Activated T-cell treated with anti-CD3 and anti-CD28 coated beads, Interleukin-2, amount 50 U/mL, for 72 hours (primary cell): ENCODE measurements at regions not wholly inside any gene's neighbourhood (a gene's known extent, or its start where the extent isn't known, plus 50 kb on each side); places are given as distances from the start of the nearest gene placed in this dataset.
A peak's percentile ranks its signal among the peaks of the same experiment; 100 is the strongest.
"Not testable (repeated sequence)": the region's sequence is repeated elsewhere in the genome, so short reads cannot be mapped to it uniquely, and the experiment has no call there.

Experiments used
- ATAC-seq, 2 donors: fragments of 150-1000 bp; cut with Tn5 transposase; replicated peaks in 1 of 2; 2 replicates each; pipeline ENCODE4 v1.10.0; 2021; ENCODE audit warnings: moderate library complexity in 2 of 2, mild to moderate bottlenecking in 1 of 2
- DNase-seq, 2 donors: peaks; one replicate each; pipeline ENCODE4 v3.0.0; 2021 to 2022; ENCODE audit warnings: mixed read lengths in 1 of 2
- H3K27ac Mint-ChIP-seq: one replicate; pipeline ENCODE4 v1.8.0; 2022; ENCODE audit warnings: mild to moderate bottlenecking, moderate library complexity, mixed read lengths
- H3K27me3 Mint-ChIP-seq: one replicate; pipeline ENCODE4 v1.8.0; 2022; ENCODE audit warnings: low read depth, mixed read lengths
- H3K36me3 Mint-ChIP-seq, 2 donors: one replicate each; pipeline ENCODE4 v1.8.0; 2022; ENCODE audit warnings: mixed read lengths in 2 of 2, mild to moderate bottlenecking in 1 of 2; ENCODE audit not compliant: insufficient read depth in 2 of 2
- H3K4me1 Mint-ChIP-seq: one replicate; pipeline ENCODE4 v1.8.0; 2022; ENCODE audit warnings: low read depth, mixed read lengths
- H3K4me3 Mint-ChIP-seq, 2 donors: one replicate each; pipeline ENCODE4 v1.8.0; 2022; ENCODE audit warnings: mild to moderate bottlenecking in 2 of 2, mixed read lengths in 2 of 2, moderate library complexity in 2 of 2
- H3K9me3 Mint-ChIP-seq, 2 donors: one replicate each; pipeline ENCODE4 v1.8.0; 2022; ENCODE audit warnings: mixed read lengths in 2 of 2

GRCh38 chr2:221747289-221747972, 175.3 kb upstream of the EPHA4 start:
- no peak overlapping the region for H3K4me3 Mint-ChIP-seq
- peaks cover 7% of the 10 kb centered on the region for H3K4me1 Mint-ChIP-seq
- no peaks in the 10 kb centered on the region for H3K27me3 Mint-ChIP-seq
- ATAC-seq: peak in 1 of 2 donors; percentile 77
- H3K9me3 Mint-ChIP-seq: peaks cover 1 to 5% of the 10 kb centered on the region in 2 donors
- no peaks in the 10 kb centered on the region for H3K36me3 Mint-ChIP-seq
- peak; percentile 3 to 6 for DNase-seq
- no peak overlapping the region for H3K27ac Mint-ChIP-seq

GRCh38 chr2:221741496-221742211, 169.6 kb upstream of the EPHA4 start:
- Mint-ChIP-seq H3K4me3 (no peak overlapping the region), H3K27ac (no peak overlapping the region), H3K4me1 (no peaks in the 10 kb centered on the region), H3K9me3 (peaks cover 2 to 4% of the 10 kb centered on the region in 2 donors), H3K27me3 (no peaks in the 10 kb centered on the region), H3K36me3 (no peaks in the 10 kb centered on the region)
- ATAC-seq (no peak), DNase-seq (no peak)

- no peaks in the 10 kb centered on the region for H3K36me3 Mint-ChIP-seq
- no peak for ATAC-seq
- H3K4me3 Mint-ChIP-seq: no peak overlapping the region
Observed at GRCh38 chr2:221731432-221732145, 159.5 kb upstream of the EPHA4 start.

GRCh38 chr2:221726894-221727513, 154.9 kb upstream of the EPHA4 start:
- H3K27ac Mint-ChIP-seq: no peak overlapping the region
- H3K4me1 Mint-ChIP-seq: no peaks in the 10 kb centered on the region
- peaks cover 7 to 15% of the 10 kb centered on the region in 2 donors for H3K9me3 Mint-ChIP-seq
- H3K27me3 Mint-ChIP-seq: peaks cover 6% of the 10 kb centered on the region
- ATAC-seq (peak in 1 of 2 donors; percentile 39), DNase-seq (no peak)
- H3K4me3 Mint-ChIP-seq: no peak overlapping the region
- H3K36me3 Mint-ChIP-seq: peaks cover 1 to 5% of the 10 kb centered on the region in 2 donors

More at GRCh38 chr2:221731432-221732145, 159.5 kb upstream of the EPHA4 start:
- no peak for DNase-seq
- no peak overlapping the region for H3K27ac Mint-ChIP-seq
- H3K27me3 Mint-ChIP-seq: no peaks in the 10 kb centered on the region
- peaks cover 5 to 6% of the 10 kb centered on the region in 2 donors for H3K9me3 Mint-ChIP-seq
- no peaks in the 10 kb centered on the region for H3K4me1 Mint-ChIP-seq

GRCh38 chr2:221724631-221725203, 152.6 kb upstream of the EPHA4 start:
- ATAC-seq (peak; percentile 25 to 32), DNase-seq (no peak)
- Mint-ChIP-seq H3K27ac (peak overlapping the region; percentile 97), H3K9me3 (peaks cover 7 to 16% of the 10 kb centered on the region in 2 donors), H3K36me3 (peaks cover 1 to 5% of the 10 kb centered on the region in 2 donors), H3K27me3 (peaks cover 6% of the 10 kb centered on the region), H3K4me3 (no peak overlapping the region), H3K4me1 (no peaks in the 10 kb centered on the region)

GRCh38 chr2:221724117-221724516, 152.0 kb upstream of the EPHA4 start:
- not testable (repeated sequence) for H3K4me1 Mint-ChIP-seq, H3K4me3 Mint-ChIP-seq, DNase-seq, H3K27ac Mint-ChIP-seq, H3K36me3 Mint-ChIP-seq, ATAC-seq, H3K27me3 Mint-ChIP-seq
- peaks cover 7 to 16% of the 10 kb centered on the region in 2 donors for H3K9me3 Mint-ChIP-seq

GRCh38 chr2:221716426-221717303, 144.6 kb upstream of the EPHA4 start:
- H3K27ac Mint-ChIP-seq: no peak overlapping the region
- H3K4me3 Mint-ChIP-seq: no peak overlapping the region
- ATAC-seq: no peak

GRCh38 chr2:221715523-221716247, 143.6 kb upstream of the EPHA4 start:
- Mint-ChIP-seq H3K9me3 (peaks cover 2% of the 10 kb centered on the region in 2 donors), H3K27ac (no peak overlapping the region), H3K4me1 (no peaks in the 10 kb centered on the region), H3K4me3 (no peak overlapping the region), H3K36me3 (no peaks in the 10 kb centered on the region), H3K27me3 (peaks cover 10% of the 10 kb centered on the region)
- ATAC-seq (no peak), DNase-seq (no peak)

More at GRCh38 chr2:221716426-221717303, 144.6 kb upstream of the EPHA4 start:
- no peak for DNase-seq
- no peaks in the 10 kb centered on the region for H3K36me3 Mint-ChIP-seq
- no peaks in the 10 kb centered on the region for H3K4me1 Mint-ChIP-seq
- H3K9me3 Mint-ChIP-seq: peaks cover 2 to 5% of the 10 kb centered on the region in 2 donors
- H3K27me3 Mint-ChIP-seq: peaks cover 8% of the 10 kb centered on the region

GRCh38 chr2:221710744-221711143, 138.6 kb upstream of the EPHA4 start:
- Mint-ChIP-seq H3K27me3 (peaks cover 10% of the 10 kb centered on the region), H3K4me3 (no peak overlapping the region), H3K4me1 (no peaks in the 10 kb centered on the region), H3K9me3 (peaks cover 4 to 5% of the 10 kb centered on the region in 2 donors), H3K36me3 (no peaks in the 10 kb centered on the region), H3K27ac (no peak overlapping the region)
- ATAC-seq (no peak), DNase-seq (no peak)

- ATAC-seq: no peak
- H3K27ac Mint-ChIP-seq: no peak overlapping the region
- no peaks in the 10 kb centered on the region for H3K36me3 Mint-ChIP-seq
- no peaks in the 10 kb centered on the region for H3K4me1 Mint-ChIP-seq
- H3K9me3 Mint-ChIP-seq: peaks cover 2 to 3% of the 10 kb centered on the region in 2 donors
- peaks cover 10% of the 10 kb centered on the region for H3K27me3 Mint-ChIP-seq
- no peak overlapping the region for H3K4me3 Mint-ChIP-seq
- no peak for DNase-seq
Observed at GRCh38 chr2:221708902-221709301, 136.8 kb upstream of the EPHA4 start.

- H3K27me3 Mint-ChIP-seq: no peaks in the 10 kb centered on the region
- no peaks in the 10 kb centered on the region for H3K36me3 Mint-ChIP-seq
- no peak overlapping the region for H3K4me3 Mint-ChIP-seq
- H3K27ac Mint-ChIP-seq: no peak overlapping the region
- H3K9me3 Mint-ChIP-seq: peaks cover 3 to 4% of the 10 kb centered on the region in 2 donors
- no peaks in the 10 kb centered on the region for H3K4me1 Mint-ChIP-seq
- ATAC-seq: no peak
- DNase-seq: no peak
Observed at GRCh38 chr2:221705185-221705877, 133.2 kb upstream of the EPHA4 start.
